GM23338 (cell line): ENCODE measurements at regions not wholly inside any gene's neighbourhood (a gene's known extent, or its start where the extent isn't known, plus 50 kb on each side); places are given as distances from the start of the nearest gene placed in this dataset.

Experiments
- ATAC-seq: fragments of 200-7000 bp; cut with Tn5 transposase; 3 replicates; pipeline ENCODE4 v1.9.1; 2020
- DNase-seq: peaks from one replicate; pipeline ENCODE4 v3.0.0-alpha.2; 2015; ENCODE audit warnings: low spot score
- H2AFZ ChIP-seq: fragments of 200-600 bp; sonication (generic); 2 replicates; pipeline ENCODE4 v1.8.0; 2016; ENCODE audit warnings: antibody characterized with exemption, mild to moderate bottlenecking, moderate library complexity
- H3F3A ChIP-seq: fragments of 200-600 bp; sonication (generic); replicated peaks from 2 replicates; pipeline ENCODE4 v1.8.0; 2017; ENCODE audit warnings: antibody characterized with exemption, mixed run types, low read depth
- H3K27ac ChIP-seq: fragments of 200-600 bp; sonication (generic); 2 replicates; pipeline ENCODE4 v1.6.1; 2016; ENCODE audit warnings: low read depth
- H3K27me3 ChIP-seq: fragments of 200-600 bp; sonication (generic); 2 replicates; pipeline ENCODE4 v1.8.0; 2016; ENCODE audit warnings: mild to moderate bottlenecking, mixed run types, moderate library complexity; ENCODE audit not compliant: insufficient read depth
- H3K36me3 ChIP-seq: fragments of 200-600 bp; sonication (generic); 2 replicates; pipeline ENCODE4 v1.8.0; 2016; ENCODE audit warnings: mild to moderate bottlenecking; ENCODE audit not compliant: insufficient read depth
- H3K4me1 ChIP-seq: fragments of 200-600 bp; sonication (generic); 2 replicates; pipeline ENCODE4 v1.8.0; 2016; ENCODE audit warnings: mild to moderate bottlenecking, moderate library complexity; ENCODE audit not compliant: insufficient read depth
- H3K4me2 ChIP-seq: fragments of 200-600 bp; sonication (generic); 2 replicates; pipeline ENCODE4 v1.7.1; 2017; ENCODE audit warnings: mixed run types
- H3K4me3 ChIP-seq: fragments of 200-600 bp; sonication (generic); 2 replicates; pipeline ENCODE4 v1.6.1; 2016; ENCODE audit warnings: mixed run types
- H3K79me2 ChIP-seq: fragments of 200-600 bp; sonication (generic); replicated peaks from 2 replicates; pipeline ENCODE4 v1.8.0; 2017; ENCODE audit warnings: mild to moderate bottlenecking; ENCODE audit not compliant: insufficient read depth
- H3K9me2 ChIP-seq: fragments of 200-600 bp; sonication (generic); 2 replicates; pipeline ENCODE4 v1.8.0; 2017; ENCODE audit not compliant: insufficient read depth
- H4K20me1 ChIP-seq: fragments of 200-600 bp; sonication (generic); replicated peaks from 2 replicates; pipeline ENCODE4 v1.8.0; 2017; ENCODE audit warnings: mild to moderate bottlenecking; ENCODE audit not compliant: insufficient read depth
- H3K27ac Mint-ChIP-seq: 2 replicates; pipeline ENCODE4 v1.8.0; 2020; ENCODE audit warnings: inconsistent platforms, mild to moderate bottlenecking, moderate library complexity, mixed read lengths
- H3K27me3 Mint-ChIP-seq: 3 replicates; pipeline ENCODE4 v1.8.0; 2022; ENCODE audit warnings: low read depth, mild to moderate bottlenecking, moderate library complexity, mixed read lengths, inconsistent platforms; ENCODE audit not compliant: insufficient read depth, poor library complexity
- H3K36me3 Mint-ChIP-seq: 3 replicates; pipeline ENCODE4 v1.8.0; 2021; ENCODE audit warnings: low read depth, mild to moderate bottlenecking, inconsistent platforms, moderate library complexity, mixed read lengths
- H3K4me1 Mint-ChIP-seq: 3 replicates; pipeline ENCODE4 v1.8.0; 2020; ENCODE audit warnings: mild to moderate bottlenecking, inconsistent platforms, mixed read lengths
- H3K4me3 Mint-ChIP-seq: 3 replicates; pipeline ENCODE4 v1.8.0; 2021; ENCODE audit warnings: moderate library complexity, mild to moderate bottlenecking, inconsistent platforms, mixed read lengths
- H3K9me3 Mint-ChIP-seq: 3 replicates; pipeline ENCODE4 v1.8.0; 2020; ENCODE audit warnings: moderate library complexity, mild to moderate bottlenecking, inconsistent platforms, mixed read lengths
- CREB1 ChIP-seq: fragments of 250-450 bp; sonication (Bioruptor Pico); IDR thresholded peaks from 2 replicates; pipeline ENCODE4 v1.5.0; 2020; ENCODE audit warnings: low read depth, mild to moderate bottlenecking, moderate library complexity
- ETS1 ChIP-seq: IDR thresholded peaks from 2 replicates; pipeline ENCODE4 v1.6.1; 2016; ENCODE audit warnings: antibody characterized with exemption
- EZH2 ChIP-seq: fragments of 200-600 bp; sonication (generic); IDR thresholded peaks from one replicate; pipeline ENCODE4 v1.8.0; 2017; ENCODE audit warnings: antibody characterized with exemption, mild to moderate bottlenecking, low read depth; ENCODE audit not compliant: unreplicated experiment
- JUNB ChIP-seq: IDR thresholded peaks from one replicate; pipeline ENCODE4 v1.6.1; 2016; ENCODE audit warnings: antibody characterized with exemption; ENCODE audit not compliant: unreplicated experiment
- POLR2AphosphoS5 ChIP-seq: IDR thresholded peaks from 2 replicates; pipeline ENCODE4 v1.6.1; 2016; ENCODE audit warnings: antibody characterized with exemption, low read depth
- STAT1 ChIP-seq: IDR thresholded peaks from one replicate; pipeline ENCODE4 v1.6.1; 2016; ENCODE audit warnings: antibody characterized with exemption; ENCODE audit not compliant: unreplicated experiment
- ZNF331 ChIP-seq: fragments of 250-450 bp; sonication (Bioruptor Pico); IDR thresholded peaks from 2 replicates; pipeline ENCODE4 v1.5.0; 2020; ENCODE audit warnings: low read depth, mild to moderate bottlenecking, moderate library complexity
- ZNF462 ChIP-seq: fragments of 250-450 bp; sonication (Bioruptor Pico); IDR thresholded peaks from 2 replicates; pipeline ENCODE4 v1.5.0; 2020; ENCODE audit warnings: mild to moderate bottlenecking, moderate library complexity

GRCh38 chr11:42841556-42841955 is 470.2 kb upstream of the API5 start:
- Histone ChIP-seq H4K20me1 (no peaks in the 10 kb centered on the region), H3F3A (no peaks in the 10 kb centered on the region), H3K27ac (no peak overlapping the region), H3K9me2 (peaks cover 5% of the 10 kb centered on the region; the same call in 1 of the 2 replicates), H3K36me3 (0 out of 2 replicates have a peak, but pooled peaks cover 4% of the 10 kb centered on the region), H2AFZ (no peak overlapping the region), H3K27me3 (no peaks in the 10 kb centered on the region), H3K4me2 (0 out of 2 replicates have a peak overlapping the region, but pooled peaks have one; percentile 19), H3K79me2 (no peaks in the 10 kb centered on the region), H3K4me1 (peaks cover 14% of the 10 kb centered on the region), H3K4me3 (no peak overlapping the region)
- ATAC-seq (no peak), DNase-seq (no peak)
- no peak overlapping the region for H3K4me3 Mint-ChIP-seq
- peaks cover 94% of the 10 kb centered on the region for H3K9me3 Mint-ChIP-seq
- no peak for TF ChIP-seq ETS1
- no peak for TF ChIP-seq STAT1
- TF ChIP-seq CREB1 = no peak
- TF ChIP-seq ZNF462 = no peak
- no peak for TF ChIP-seq ZNF331 (CRISPR knock-in tag)
- TF ChIP-seq EZH2 = no peak
- TF ChIP-seq JUNB = no peak
- no peak for TF ChIP-seq POLR2AphosphoS5
- peaks cover 11% of the 10 kb centered on the region; the same call in 2 of the 3 replicates for H3K36me3 Mint-ChIP-seq
- 0 out of 3 replicates have a peak, but pooled peaks cover 2% of the 10 kb centered on the region for H3K4me1 Mint-ChIP-seq
- no peak overlapping the region for H3K27ac Mint-ChIP-seq
- H3K27me3 Mint-ChIP-seq = no peaks in the 10 kb centered on the region
